GM20000 (cell line): ENCODE measurements at regions not wholly inside any gene's neighbourhood (a gene's known extent, or its start where the extent isn't known, plus 50 kb on each side); places are given as distances from the start of the nearest gene placed in this dataset.

Experiments
- DNase-seq: peaks from one replicate; pipeline ENCODE4 v3.0.0; 2012; ENCODE audit warnings: low spot score
- TF ChIP-seq, protein P1 (sequence below): IDR thresholded peaks from 2 replicates; pipeline ENCODE4 v1.5.1; 2012; ENCODE audit warnings: mild to moderate bottlenecking, control low read depth; ENCODE audit errors: extremely low read depth, missing control alignments

DNA sequence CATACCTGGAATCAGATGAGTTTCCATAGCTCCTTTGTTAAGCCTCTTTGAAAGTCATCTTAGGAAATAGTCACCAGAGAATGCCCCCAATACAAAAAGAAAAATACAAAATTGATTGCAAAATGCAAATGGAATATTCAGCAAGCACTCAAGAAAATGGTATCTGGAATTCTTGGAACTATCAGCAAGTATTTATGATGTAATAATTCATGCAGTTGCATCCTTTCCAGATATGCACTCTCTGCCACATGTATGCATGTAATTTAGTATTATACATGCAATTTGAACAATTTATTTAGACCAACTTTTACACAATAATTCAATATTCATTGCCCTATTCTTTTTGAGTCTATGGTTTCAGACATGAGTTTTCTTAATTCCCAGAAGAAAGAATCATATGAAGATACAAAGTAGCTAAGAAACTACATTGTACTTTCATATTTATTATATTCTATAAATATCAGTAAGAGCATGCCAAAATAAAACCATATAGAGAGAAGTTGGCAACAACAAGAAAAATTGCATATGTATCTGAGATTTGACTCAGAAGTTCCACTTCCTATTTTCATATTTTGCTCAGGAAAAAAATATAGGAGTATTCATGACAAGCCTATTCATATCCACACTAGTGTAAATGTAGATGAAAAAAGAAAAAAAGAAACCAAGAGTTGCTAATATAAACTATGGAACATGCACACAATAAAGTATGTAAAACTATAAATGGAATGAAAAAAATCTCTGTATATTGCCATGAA, 338.5 kb downstream of the SEMA3D start:
- DNase-seq, result no peak
- TF ChIP-seq, protein P1, sequence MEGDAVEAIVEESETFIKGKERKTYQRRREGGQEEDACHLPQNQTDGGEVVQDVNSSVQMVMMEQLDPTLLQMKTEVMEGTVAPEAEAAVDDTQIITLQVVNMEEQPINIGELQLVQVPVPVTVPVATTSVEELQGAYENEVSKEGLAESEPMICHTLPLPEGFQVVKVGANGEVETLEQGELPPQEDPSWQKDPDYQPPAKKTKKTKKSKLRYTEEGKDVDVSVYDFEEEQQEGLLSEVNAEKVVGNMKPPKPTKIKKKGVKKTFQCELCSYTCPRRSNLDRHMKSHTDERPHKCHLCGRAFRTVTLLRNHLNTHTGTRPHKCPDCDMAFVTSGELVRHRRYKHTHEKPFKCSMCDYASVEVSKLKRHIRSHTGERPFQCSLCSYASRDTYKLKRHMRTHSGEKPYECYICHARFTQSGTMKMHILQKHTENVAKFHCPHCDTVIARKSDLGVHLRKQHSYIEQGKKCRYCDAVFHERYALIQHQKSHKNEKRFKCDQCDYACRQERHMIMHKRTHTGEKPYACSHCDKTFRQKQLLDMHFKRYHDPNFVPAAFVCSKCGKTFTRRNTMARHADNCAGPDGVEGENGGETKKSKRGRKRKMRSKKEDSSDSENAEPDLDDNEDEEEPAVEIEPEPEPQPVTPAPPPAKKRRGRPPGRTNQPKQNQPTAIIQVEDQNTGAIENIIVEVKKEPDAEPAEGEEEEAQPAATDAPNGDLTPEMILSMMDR, result no peak

DNA sequence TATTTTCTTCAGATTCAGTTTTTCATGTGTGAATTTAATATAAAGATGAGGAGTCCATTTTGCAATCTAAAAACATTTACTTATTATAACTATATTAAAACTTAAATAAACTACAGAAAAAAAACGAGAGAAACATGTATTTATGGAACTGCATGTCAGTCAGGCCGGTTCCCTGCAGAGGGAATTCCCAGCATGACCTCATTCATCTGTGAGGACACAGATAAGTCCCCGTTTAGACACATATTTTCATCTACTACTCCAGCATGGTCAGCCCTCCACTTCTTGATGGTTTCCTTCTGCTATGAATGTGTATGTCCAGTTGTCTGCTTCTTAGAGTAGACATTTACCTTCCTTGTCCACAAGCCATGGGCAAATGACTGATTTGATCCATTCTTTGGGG, 339.1 kb downstream of the SEMA3D start:
- DNase-seq, result no peak
- TF ChIP-seq, protein P1, result no peak

DNA sequence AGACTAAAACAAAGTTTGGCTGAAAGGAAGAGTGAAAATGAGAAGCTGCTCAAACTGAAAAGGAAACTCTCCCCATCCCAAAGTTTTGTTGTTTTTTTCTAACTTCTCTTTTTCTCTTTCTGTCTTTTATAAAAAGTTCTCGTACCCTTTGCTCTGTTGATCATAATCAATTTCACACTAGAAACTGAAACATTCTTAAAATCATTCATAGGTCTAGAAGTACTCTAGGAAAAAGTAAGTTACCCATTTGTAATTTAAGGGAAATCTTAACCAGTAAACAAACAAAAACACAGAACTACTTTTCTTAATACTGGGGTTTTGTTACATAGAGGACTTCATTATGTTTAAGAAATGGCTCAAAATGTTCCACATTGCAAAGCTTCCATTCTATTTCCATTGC, 339.8 kb downstream of the SEMA3D start:
- TF ChIP-seq, protein P1, result no peak
- no peak for DNase-seq

DNA sequence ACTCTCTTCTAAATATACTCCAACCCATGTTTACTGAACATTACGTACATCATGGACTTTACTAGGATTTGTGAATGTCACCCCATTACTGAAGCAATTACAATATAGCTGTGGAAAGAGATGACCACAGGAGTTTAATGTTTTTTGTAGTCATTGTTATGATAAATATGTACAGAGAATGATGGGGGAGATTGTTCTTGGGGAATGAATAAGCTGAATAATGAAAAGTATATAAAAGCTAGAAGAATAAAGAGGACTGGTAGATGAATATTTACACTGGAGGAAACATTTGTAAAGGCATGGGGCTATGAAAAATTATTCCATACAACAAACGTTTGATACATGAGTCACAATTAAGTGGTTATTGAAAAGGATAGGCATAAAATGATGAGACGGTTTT, 340.9 kb downstream of the SEMA3D start:
- TF ChIP-seq, protein P1, result no peak
- DNase-seq, result no peak

DNA sequence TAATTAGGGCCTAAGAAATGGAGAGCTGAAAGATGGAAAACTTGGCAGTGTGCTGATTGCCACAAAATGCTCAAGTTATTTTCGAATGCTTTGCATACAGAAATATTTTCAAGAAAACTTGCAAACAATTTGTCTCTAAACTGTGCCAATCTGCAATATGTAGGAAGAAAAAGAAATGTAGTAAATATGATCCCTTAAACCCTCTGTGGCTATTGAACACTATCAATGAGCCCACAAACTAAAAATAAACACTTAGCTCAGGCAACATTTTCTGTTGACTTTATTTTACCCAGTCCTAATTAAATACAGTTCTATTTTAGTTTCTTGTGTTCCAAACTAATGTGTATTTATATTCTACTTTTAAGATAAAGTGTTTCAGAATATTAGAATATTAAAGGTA, 342.1 kb downstream of the SEMA3D start:
- TF ChIP-seq, protein P1, result no peak
- no peak for DNase-seq

DNA sequence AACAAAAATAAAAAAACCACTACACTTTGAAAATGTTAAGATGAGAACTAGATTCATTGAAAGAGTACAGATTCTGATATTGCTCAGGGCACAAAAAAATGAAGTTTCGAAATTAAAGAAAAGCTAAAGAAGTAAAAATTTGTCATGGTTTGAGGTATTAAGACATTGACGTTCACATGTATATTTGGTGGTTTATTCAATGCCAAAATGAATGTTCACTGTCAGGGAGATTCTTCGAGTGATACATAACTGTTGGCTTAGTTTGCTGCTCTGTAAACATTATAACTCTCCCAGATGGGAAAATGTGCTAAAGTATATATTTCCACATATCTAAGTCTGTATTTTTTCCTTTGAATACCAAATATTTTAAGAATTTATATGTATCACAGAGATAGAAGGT, 345.0 kb downstream of the SEMA3D start:
- TF ChIP-seq, protein P1, result no peak
- DNase-seq, result no peak

DNA sequence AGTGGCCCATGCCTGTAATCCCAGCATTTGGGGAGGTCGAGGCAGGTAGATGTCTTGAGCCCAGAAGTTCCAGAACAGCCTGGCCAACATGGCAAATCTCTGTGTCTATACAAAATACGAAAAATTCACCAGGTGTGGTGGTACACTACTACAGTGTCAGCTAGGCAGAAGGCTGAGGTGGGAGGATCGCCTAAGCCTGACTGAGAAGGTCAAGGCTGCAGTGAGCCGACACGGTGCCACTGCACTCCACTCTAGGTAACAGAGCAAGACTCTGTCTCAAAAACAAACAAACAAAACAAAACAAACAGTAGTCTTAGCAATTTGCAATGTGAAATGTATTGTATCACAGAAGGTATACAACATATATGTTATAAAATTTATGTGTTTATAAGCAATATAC, 348.0 kb downstream of the SEMA3D start:
- no peak for DNase-seq

More for the DNA sequence above, 348.0 kb downstream of the SEMA3D start:
- TF ChIP-seq, protein P1, result no peak
